HepG2 (cell line): ENCODE measurements at regions not wholly inside any gene's neighbourhood (a gene's known extent, or its start where the extent isn't known, plus 50 kb on each side); places are given as distances from the start of the nearest gene placed in this dataset.

Source experiments
- ATAC-seq: fragments of 200-7000 bp; cut with Tn5 transposase; 3 replicates; pipeline ENCODE4 v1.9.1; 2020; ENCODE audit warnings: mild to moderate bottlenecking, moderate library complexity
- BruUV-seq: library from RNA; stranded (reverse); fragments of 400-500 nt; replicated peaks from 2 replicates; lab custom pipeline; 2021; lab: Mats Ljungman, UMichigan
- CTCF ChIA-PET: fragments of 300-600 bp; formaldehyde crosslinking; extraction: SDS; loops from one replicate; lab custom pipeline; 2021; ENCODE audit warnings: low total read pairs, inconsistent platforms, low intra/inter-chr PET ratio; lab: Yijun Ruan, JAX
- POLR2A ChIA-PET: fragments of 350-600 bp; sonication (Branson Sonifier 250); formaldehyde crosslinking; loops from one replicate; lab custom pipeline; 2020; ENCODE audit warnings: antibody characterized with exemption, inconsistent platforms; lab: Yijun Ruan, JAX
- DNase-seq: peaks from one replicate; pipeline ENCODE4 v3.0.0-alpha.2; 2015; ENCODE audit warnings: low spot score
- FAIRE-seq: peaks from 3 replicates; lab custom pipeline; 2011; peaks lifted over from hg19 to GRCh38; lab: Jason Lieb, UNC
- H2AFZ ChIP-seq: one replicate; pipeline ENCODE4 v1.6.1; 2011; ENCODE audit warnings: low read length, inconsistent platforms
- H3K27ac ChIP-seq: fragments of 300-600 bp; 3 replicates; pipeline ENCODE4 v1.8.0; 2011; ENCODE audit warnings: mixed run types, mild to moderate bottlenecking, mixed read lengths, low read length, inconsistent platforms; ENCODE audit not compliant: insufficient read depth; ENCODE audit errors: extremely low read length
- H3K27me3 ChIP-seq, 2 experiments: fragments of 200-600 bp in 1 of 2; 2 replicates in 1 of 2; 3 replicates in 1 of 2; pipeline versions ENCODE4 v1.6.0 to v1.8.0; 2011; ENCODE audit warnings: low read length in 2 of 2, mild to moderate bottlenecking in 2 of 2, moderate library complexity in 2 of 2, inconsistent platforms in 1 of 2; ENCODE audit not compliant: insufficient read depth in 2 of 2, control insufficient read depth in 1 of 2
- H3K36me3 ChIP-seq, 2 experiments: fragments of 200-600 bp in 1 of 2; replicated peaks in 1 of 2; 2 replicates in 1 of 2; 3 replicates in 1 of 2; pipeline versions ENCODE4 v1.5.1 to v1.8.0; 2011; ENCODE audit warnings: low read length in 2 of 2, inconsistent platforms in 1 of 2; ENCODE audit not compliant: insufficient read depth in 2 of 2, control insufficient read depth in 1 of 2
- H3K4me1 ChIP-seq: 2 replicates; pipeline ENCODE4 v1.5.1; 2012; ENCODE audit warnings: low read length, inconsistent platforms; ENCODE audit not compliant: insufficient read depth
- H3K4me2 ChIP-seq: 2 replicates; pipeline ENCODE4 v1.6.0; 2011; ENCODE audit warnings: low read depth, low read length, inconsistent platforms
- H3K4me3 ChIP-seq, 3 experiments: fragments of 200-600 bp in 1 of 3; sonication (generic), shearing (Covaris generic) in 1 of 3; replicated peaks in 1 of 3; 2 replicates each; pipeline ENCODE4 v1.5.1; 2011 to 2016; ENCODE audit warnings: low read length in 3 of 3, inconsistent platforms in 2 of 3, low read depth in 2 of 3, mild to moderate bottlenecking in 2 of 3, control low read depth in 1 of 3, mixed read lengths in 1 of 3; ENCODE audit not compliant: insufficient read depth in 1 of 3
- H3K79me2 ChIP-seq: one replicate; pipeline ENCODE4 v1.6.1; 2011; ENCODE audit warnings: low read length, inconsistent platforms; ENCODE audit not compliant: insufficient read depth
- H3K9ac ChIP-seq: 2 replicates; pipeline ENCODE4 v1.6.0; 2011; ENCODE audit warnings: mild to moderate bottlenecking, low read depth, low read length, inconsistent platforms; ENCODE audit not compliant: insufficient read depth
- H3K9me3 ChIP-seq: 2 replicates; pipeline ENCODE4 v1.5.1; 2012; ENCODE audit warnings: mild to moderate bottlenecking, low read length
- H4K20me1 ChIP-seq: 2 replicates; pipeline ENCODE4 v1.6.0; 2011; ENCODE audit warnings: inconsistent platforms, mild to moderate bottlenecking, low read length, moderate library complexity; ENCODE audit not compliant: insufficient read depth
- AKAP8 ChIP-seq: sonication (generic); formaldehyde crosslinking; IDR thresholded peaks from 2 replicates; pipeline ENCODE4 v1.5.1; 2020; ENCODE audit warnings: mild to moderate bottlenecking, missing genetic modification reagents
- CSRNP2 ChIP-seq: sonication (generic); formaldehyde crosslinking; conservative IDR thresholded peaks from 2 replicates; pipeline ENCODE4 v1.8.0; 2022; ENCODE audit warnings: low read depth, missing genetic modification reagents
- FOXC1 ChIP-seq: sonication (generic); formaldehyde crosslinking; IDR thresholded peaks from 2 replicates; pipeline ENCODE4 v1.8.0; 2022; ENCODE audit warnings: mild to moderate bottlenecking, missing genetic modification reagents, borderline replicate concordance
- IRX3 ChIP-seq: sonication (generic); formaldehyde crosslinking; IDR thresholded peaks from 2 replicates; pipeline ENCODE4 v1.8.1; 2023; ENCODE audit warnings: mild to moderate bottlenecking, low read depth, missing genetic modification reagents, borderline replicate concordance
- MAFK ChIP-seq, 2 experiments: IDR thresholded peaks in 1 of 2; conservative IDR thresholded peaks in 1 of 2; 2 replicates each; pipeline ENCODE4 v1.6.1; 2011; ENCODE audit warnings: improper control_type of control experiment in 2 of 2, low read length in 2 of 2
- MED8 ChIP-seq: sonication (generic); formaldehyde crosslinking; IDR thresholded peaks from 2 replicates; pipeline ENCODE4 v1.8.1; 2023; ENCODE audit warnings: mild to moderate bottlenecking, missing genetic modification reagents; ENCODE audit not compliant: insufficient replicate concordance
- NCOA2 ChIP-seq: sonication (generic); formaldehyde crosslinking; IDR thresholded peaks from 2 replicates; pipeline ENCODE4 v1.8.0; 2022; ENCODE audit warnings: inconsistent platforms
- NFIC ChIP-seq: IDR thresholded peaks from 2 replicates; pipeline ENCODE4 v1.6.1; 2012; ENCODE audit warnings: mild to moderate bottlenecking, low read length, inconsistent platforms
- NFKBIZ ChIP-seq: IDR thresholded peaks from 2 replicates; pipeline ENCODE4 v1.6.1; 2018; ENCODE audit warnings: missing genetic modification reagents, missing compliant biosample characterization
- PHB2 ChIP-seq: fragments of 450-650 bp; IDR thresholded peaks from 2 replicates; pipeline ENCODE4 v1.6.1; 2018; ENCODE audit not compliant: partially characterized antibody
- SKI ChIP-seq: fragments of 450-650 bp; IDR thresholded peaks from one replicate; pipeline ENCODE4 v1.6.1; 2018; ENCODE audit warnings: mild to moderate bottlenecking; ENCODE audit not compliant: partially characterized antibody
- SP1 ChIP-seq, 2 experiments: fragments of 450-650 bp in 1 of 2; sonication (generic) in 1 of 2; formaldehyde crosslinking in 1 of 2; IDR thresholded peaks; 2 replicates each; pipeline versions ENCODE4 v1.4.0 to v1.6.1; 2016 to 2020; ENCODE audit warnings: missing genetic modification reagents in 1 of 2
- SRF ChIP-seq: IDR thresholded peaks from 2 replicates; pipeline ENCODE4 v1.6.1; 2011; ENCODE audit warnings: mild to moderate bottlenecking, low read depth, low read length, moderate library complexity
- ZNF24 ChIP-seq: fragments of 450-650 bp; IDR thresholded peaks from 2 replicates; pipeline ENCODE4 v1.6.1; 2017; ENCODE audit warnings: antibody characterized with exemption, mild to moderate bottlenecking
- ZNF253 ChIP-seq: sonication (generic); formaldehyde crosslinking; IDR thresholded peaks from 2 replicates; pipeline ENCODE4 v1.8.0; 2022; ENCODE audit warnings: mild to moderate bottlenecking, missing genetic modification reagents, borderline replicate concordance
- ZNF414 ChIP-seq: sonication (generic); formaldehyde crosslinking; IDR thresholded peaks from 2 replicates; pipeline ENCODE4 v1.5.0; 2020; ENCODE audit warnings: missing genetic modification reagents
- ZNF430 ChIP-seq: sonication (generic); formaldehyde crosslinking; IDR thresholded peaks from 2 replicates; pipeline ENCODE4 v1.9.0; 2021; ENCODE audit warnings: mild to moderate bottlenecking, missing genetic modification reagents
- ZNF569 ChIP-seq: sonication (generic); formaldehyde crosslinking; IDR thresholded peaks from 2 replicates; pipeline ENCODE4 v1.5.0; 2020; ENCODE audit warnings: mild to moderate bottlenecking, missing genetic modification reagents, moderate library complexity, borderline replicate concordance
- ZNF660 ChIP-seq: sonication (generic); formaldehyde crosslinking; IDR thresholded peaks from 2 replicates; pipeline ENCODE4 v1.5.1; 2020; ENCODE audit warnings: mild to moderate bottlenecking, low read depth, missing genetic modification reagents, borderline replicate concordance
- ZNF790 ChIP-seq: sonication (generic); formaldehyde crosslinking; IDR thresholded peaks from 2 replicates; pipeline ENCODE4 v1.8.0; 2022; ENCODE audit warnings: missing genetic modification reagents, mild to moderate bottlenecking, borderline replicate concordance
- WGBS: methylation state at CpG from one replicate; pipeline ENCODE4 v1.1.6; 2017; ENCODE audit warnings: low lambda C conversion rate; 5-methylcytosine and 5-hydroxymethylcytosine counted together
- in situ Hi-C: cut with HindIII; loops from 2 replicates; pipeline ENCODE4 v1.10.0; 2017; ENCODE audit warnings: low pct_unique_long_range_greater_than_20kb; ENCODE audit not compliant: extremely low pct_ligation_motif_present
- intact Hi-C: fragments of 100-400 bp; cut with micrococcal nuclease; formaldehyde crosslinking; loops from one replicate; pipeline ENCODE4 v1.10.0; 2022; ENCODE audit not compliant: unreplicated experiment

- Histone ChIP-seq H3K4me2 (no peak overlapping the region), H3K9me3 (no peaks in the 10 kb centered on the region)
- 6% methylated on average over 2 of the region's 2 CpGs for WGBS
- no peak for TF ChIP-seq ZNF24
- TF ChIP-seq NFKBIZ (CRISPR knock-in tag), result no peak
- no peak for TF ChIP-seq SRF
- no peak for TF ChIP-seq ZNF790 (CRISPR knock-in tag)
- no peak for TF ChIP-seq ZNF569 (CRISPR knock-in tag)
- TF ChIP-seq ZNF414 (CRISPR knock-in tag), result no peak
- TF ChIP-seq MAFK (conservative IDR thresholded peaks at IDR 0.05 in 1 of 2, IDR thresholded peaks at IDR 0.05 in 1 of 2; ENCODE audit: low read length in 2 of 2), result 0 out of 4 replicates have a peak, but pooled peaks of 1 of the 2 experiments have one; percentile 11
- TF ChIP-seq SP1 (IDR thresholded peaks at IDR 0.05), result no peak
- no peak for TF ChIP-seq SP1 (CRISPR knock-in tag; IDR thresholded peaks at IDR 0.05)
- TF ChIP-seq, all 625 proteins: peak for 1
- no peaks in the 10 kb centered on the region for H3K79me2 ChIP-seq
- H3K36me3 ChIP-seq, result no peaks in the 10 kb centered on the region
- FAIRE-seq (no peak), DNase-seq (no peak), ATAC-seq (no peak)
- intact Hi-C loops (no loop called here), in situ Hi-C loops (no loop called here)
- ChIA-PET CTCF (no interaction called here), POLR2A (no interaction called here)
- H3K27me3 ChIP-seq, result no peaks in the 10 kb centered on the region
- no peaks in the 10 kb centered on the region for H3K4me1 ChIP-seq
- H3K4me3 ChIP-seq, result no peak overlapping the region
- H3K9ac ChIP-seq, result no peak overlapping the region
- no peaks in the 10 kb centered on the region for H4K20me1 ChIP-seq
- BruUV-seq, result no TSS peak
- no peak overlapping the region for H3K27ac ChIP-seq
- no peak overlapping the region for H2AFZ ChIP-seq
Measured at GRCh38 chr4:35614120-35614519, 630.2 kb downstream of the ARAP2 start.

GRCh38 chr4:35639929-35640328 is 604.4 kb downstream of the ARAP2 start:
- ChIA-PET POLR2A (no interaction called here), CTCF (no interaction called here)
- Histone ChIP-seq H3K36me3 (no peaks in the 10 kb centered on the region), H2AFZ (no peak overlapping the region), H3K4me3 (no peak overlapping the region), H3K4me1 (no peaks in the 10 kb centered on the region), H3K9ac (no peak overlapping the region), H3K79me2 (no peaks in the 10 kb centered on the region), H3K9me3 (no peaks in the 10 kb centered on the region), H4K20me1 (no peaks in the 10 kb centered on the region), H3K27me3 (no peaks in the 10 kb centered on the region), H3K4me2 (no peak overlapping the region), H3K27ac (no peak overlapping the region)
- intact Hi-C loops, result no loop called here
- ATAC-seq (no peak), DNase-seq (no peak), FAIRE-seq (no peak)
- WGBS, result 1% methylated on average over 3 of the region's 3 CpGs
- in situ Hi-C loops, result no loop called here
- no TSS peak for BruUV-seq
- TF ChIP-seq NFIC (no peak), FOXC1 (CRISPR knock-in tag) (no peak), ZNF430 (CRISPR knock-in tag) (no peak), ZNF253 (CRISPR knock-in tag) (no peak), NCOA2 (CRISPR knock-in tag) (no peak), SKI (no peak), IRX3 (CRISPR knock-in tag) (no peak), ZNF660 (CRISPR knock-in tag) (no peak), MED8 (CRISPR knock-in tag) (no peak), PHB2 (no peak), AKAP8 (no peak), CSRNP2 (CRISPR knock-in tag) (no peak)
